GM13976 (cell line): ENCODE measurements at regions not wholly inside any gene's neighbourhood (a gene's known extent, or its start where the extent isn't known, plus 50 kb on each side); places are given as distances from the start of the nearest gene placed in this dataset.

ENCODE experiments used
- DNase-seq: peaks from one replicate; pipeline ENCODE4 v3.0.0; 2012; ENCODE audit warnings: low spot score
- in situ Hi-C: fragments of 300-500 bp; cut with MboI; formaldehyde crosslinking; loops from one replicate; pipeline ENCODE4 v1.12.0; 2022; ENCODE audit warnings: low sequenced_read_pairs, mixed read lengths, inconsistent platforms; ENCODE audit not compliant: unreplicated experiment
- TF ChIP-seq, protein P1 (sequence below): IDR thresholded peaks from 2 replicates; pipeline ENCODE4 v1.5.1; 2012; ENCODE audit warnings: borderline replicate concordance, mild to moderate bottlenecking; ENCODE audit not compliant: insufficient read depth; ENCODE audit errors: extremely low read depth, missing control alignments, control extremely low read depth

GRCh38 chr4:74603186-74603585 is 158.2 kb downstream of the AREG start:
- in situ Hi-C loops, result no loop called here
- TF ChIP-seq, protein P1, sequence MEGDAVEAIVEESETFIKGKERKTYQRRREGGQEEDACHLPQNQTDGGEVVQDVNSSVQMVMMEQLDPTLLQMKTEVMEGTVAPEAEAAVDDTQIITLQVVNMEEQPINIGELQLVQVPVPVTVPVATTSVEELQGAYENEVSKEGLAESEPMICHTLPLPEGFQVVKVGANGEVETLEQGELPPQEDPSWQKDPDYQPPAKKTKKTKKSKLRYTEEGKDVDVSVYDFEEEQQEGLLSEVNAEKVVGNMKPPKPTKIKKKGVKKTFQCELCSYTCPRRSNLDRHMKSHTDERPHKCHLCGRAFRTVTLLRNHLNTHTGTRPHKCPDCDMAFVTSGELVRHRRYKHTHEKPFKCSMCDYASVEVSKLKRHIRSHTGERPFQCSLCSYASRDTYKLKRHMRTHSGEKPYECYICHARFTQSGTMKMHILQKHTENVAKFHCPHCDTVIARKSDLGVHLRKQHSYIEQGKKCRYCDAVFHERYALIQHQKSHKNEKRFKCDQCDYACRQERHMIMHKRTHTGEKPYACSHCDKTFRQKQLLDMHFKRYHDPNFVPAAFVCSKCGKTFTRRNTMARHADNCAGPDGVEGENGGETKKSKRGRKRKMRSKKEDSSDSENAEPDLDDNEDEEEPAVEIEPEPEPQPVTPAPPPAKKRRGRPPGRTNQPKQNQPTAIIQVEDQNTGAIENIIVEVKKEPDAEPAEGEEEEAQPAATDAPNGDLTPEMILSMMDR, result no peak
- no peak for DNase-seq

DNA sequence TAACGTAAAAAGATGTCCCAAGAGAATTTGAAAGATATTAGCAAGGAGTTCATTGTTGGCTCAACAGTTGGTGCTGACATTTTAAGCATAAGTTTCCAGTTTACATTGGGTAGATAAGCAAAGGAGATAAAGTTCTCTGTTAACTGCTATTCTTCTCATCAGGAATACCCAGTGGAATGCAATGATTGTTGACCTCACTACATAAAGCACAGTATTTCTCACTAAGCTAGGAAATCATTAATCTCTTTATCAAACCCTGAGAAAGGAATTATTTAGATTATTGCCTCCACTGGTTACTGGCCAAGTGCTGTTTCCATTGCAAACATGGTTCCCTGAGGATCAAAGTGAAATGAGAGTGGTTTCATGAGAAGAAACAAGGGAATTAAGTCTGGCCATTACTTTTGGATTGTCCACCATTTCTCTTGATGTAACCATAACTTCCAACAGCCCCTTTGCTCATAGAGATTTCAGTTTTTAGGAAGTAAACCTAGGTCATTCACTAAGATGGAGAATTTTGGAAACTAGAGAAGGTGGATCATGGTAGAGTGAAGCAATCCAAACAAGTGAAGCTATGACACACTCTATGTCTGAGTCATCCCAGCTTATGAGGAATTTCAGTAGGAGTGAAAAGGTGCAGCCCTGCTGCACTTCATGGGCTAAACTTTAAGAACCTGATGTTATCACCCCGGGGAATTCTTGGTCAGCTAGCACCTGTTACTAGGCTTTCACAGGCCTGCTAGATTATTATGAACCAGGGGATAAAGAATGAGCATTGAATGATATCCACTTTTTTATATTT is 163.4 kb downstream of the AREG start:
- in situ Hi-C loops, result no loop called here
- no peak for DNase-seq
- TF ChIP-seq, protein P1, result no peak

DNA sequence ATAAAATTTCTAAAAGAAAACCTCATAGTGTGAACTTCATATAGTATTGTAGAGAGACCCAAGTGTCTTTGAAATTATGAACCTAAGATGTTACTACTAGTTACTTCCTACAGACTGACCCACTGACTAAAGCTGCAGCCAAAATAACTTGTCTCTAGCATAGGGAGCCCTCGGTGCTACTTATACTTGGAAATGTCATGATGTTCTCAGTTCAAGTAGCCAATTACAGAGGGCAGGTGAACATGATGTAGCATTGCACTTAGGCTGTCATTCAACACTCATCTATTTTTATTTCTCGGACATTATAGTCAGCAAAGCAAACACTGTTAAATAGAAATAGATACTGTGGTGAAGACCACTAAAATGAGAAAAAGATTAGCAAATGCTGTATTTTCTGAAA is 165.6 kb downstream of the AREG start:
- TF ChIP-seq, protein P1, result no peak
- in situ Hi-C loops, result no loop called here
- DNase-seq, result no peak

GRCh38 chr4:74612837-74613236 is 167.9 kb downstream of the AREG start:
- no peak for DNase-seq
- TF ChIP-seq, protein P1, result no peak
- in situ Hi-C loops, result no loop called here

- TF ChIP-seq, protein P1, result no peak
- in situ Hi-C loops, result no loop called here
- DNase-seq, result no peak
Observed at GRCh38 chr4:74613266-74613665, 168.3 kb downstream of the AREG start.

DNA sequence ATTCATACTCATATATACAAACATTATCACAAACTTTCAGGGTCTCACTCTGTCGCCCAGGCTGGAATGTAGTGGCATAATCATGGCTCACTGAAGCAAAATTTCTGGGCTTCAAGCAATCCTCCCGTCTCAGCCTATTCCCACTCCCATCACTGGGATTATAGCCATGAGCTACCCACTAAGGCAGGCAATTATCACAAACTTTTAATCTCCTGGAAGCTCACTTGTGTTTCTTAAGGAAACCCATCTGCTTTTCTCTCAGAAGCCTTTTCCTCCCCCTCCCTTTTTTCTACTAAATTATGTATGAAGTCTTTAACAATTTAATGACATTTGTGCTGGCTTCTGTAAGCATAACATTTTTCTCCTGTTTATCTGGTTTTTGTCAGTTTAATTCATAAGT is 170.5 kb downstream of the AREG start:
- in situ Hi-C loops, result no loop called here
- DNase-seq, result no peak
- TF ChIP-seq, protein P1, result no peak
